GM12878 (cell line): ENCODE measurements at regions not wholly inside any gene's neighbourhood (a gene's known extent, or its start where the extent isn't known, plus 50 kb on each side); places are given as distances from the start of the nearest gene placed in this dataset.

Source experiments
- ATAC-seq: fragments of 200-7000 bp; cut with Tn5 transposase; 3 replicates; pipeline ENCODE4 v1.9.1; 2020; ENCODE audit warnings: mild to moderate bottlenecking, moderate library complexity
- BruUV-seq: library from RNA; stranded (reverse); fragments of 400-500 nt; replicated peaks from 2 replicates; lab custom pipeline; 2021; lab: Mats Ljungman, UMichigan
- CTCF ChIA-PET: fragments of 300-600 bp; sonication (Branson Sonifier 250); formaldehyde crosslinking; extraction: SDS; loops from one replicate; lab custom pipeline; 2021; ENCODE audit warnings: inconsistent platforms; lab: Yijun Ruan, JAX
- POLR2A ChIA-PET: fragments of 350-600 bp; formaldehyde crosslinking; extraction: SDS; loops from one replicate; lab custom pipeline; 2021; ENCODE audit warnings: inconsistent platforms; lab: Charles Lee
- RAD21 ChIA-PET: fragments of 300-600 bp; sonication (Branson Sonifier 250); formaldehyde crosslinking; loops from one replicate; lab custom pipeline; 2023; ENCODE audit warnings: antibody characterized with exemption; ENCODE audit not compliant: unreplicated experiment; lab: Charles Lee
- SMC1A ChIA-PET: fragments of 300-600 bp; sonication (Branson Sonifier 250); formaldehyde crosslinking; loops from one replicate; lab custom pipeline; 2023; ENCODE audit not compliant: unreplicated experiment, uncharacterized antibody; lab: Charles Lee
- DNase-seq: peaks from one replicate; pipeline ENCODE4 v3.0.0-alpha.2; 2011; ENCODE audit warnings: low read depth, low spot score
- FAIRE-seq: peaks from 3 replicates; lab custom pipeline; 2011; peaks lifted over from hg19 to GRCh38; lab: Jason Lieb, UNC
- H2AFZ ChIP-seq: 2 replicates; pipeline ENCODE4 v1.6.0; 2011; ENCODE audit warnings: low read depth, low read length, control low read depth; ENCODE audit not compliant: control insufficient read depth
- H3K27ac ChIP-seq: 2 replicates; pipeline ENCODE4 v1.5.1; 2011; ENCODE audit warnings: control low read depth; ENCODE audit not compliant: control insufficient read depth, insufficient read depth
- H3K27me3 ChIP-seq, 2 experiments: replicated peaks in 1 of 2; 2 replicates each; pipeline versions ENCODE4 v1.6.0 to v1.6.1; 2011; ENCODE audit warnings: low read length in 1 of 2; ENCODE audit not compliant: control insufficient read depth in 2 of 2, insufficient read depth in 2 of 2
- H3K36me3 ChIP-seq, 2 experiments: 2 replicates each; pipeline ENCODE4 v1.5.1; 2011; ENCODE audit warnings: low read length in 1 of 2; ENCODE audit not compliant: control insufficient read depth in 2 of 2, insufficient read depth in 2 of 2
- H3K4me1 ChIP-seq: 2 replicates; pipeline ENCODE4 v1.6.1; 2011; ENCODE audit warnings: mild to moderate bottlenecking, low read length, moderate library complexity, mixed read lengths; ENCODE audit not compliant: control insufficient read depth, insufficient read depth
- H3K4me2 ChIP-seq: 2 replicates; pipeline ENCODE4 v1.6.0; 2011; ENCODE audit warnings: control low read depth; ENCODE audit not compliant: control insufficient read depth, insufficient read depth
- H3K4me3 ChIP-seq: fragments of 200-600 bp; sonication (generic); 2 replicates; pipeline ENCODE4 v1.5.1; 2016
- H3K79me2 ChIP-seq: 2 replicates; pipeline ENCODE4 v1.6.0; 2011; ENCODE audit warnings: low read length; ENCODE audit not compliant: control insufficient read depth, insufficient read depth
- H3K9ac ChIP-seq: 2 replicates; pipeline ENCODE4 v1.8.0; 2011; ENCODE audit warnings: low read length, control low read depth, mixed read lengths; ENCODE audit not compliant: control insufficient read depth, insufficient read depth
- H3K9me3 ChIP-seq: replicated peaks from 3 replicates; pipeline ENCODE4 v1.5.1; 2011; ENCODE audit warnings: mild to moderate bottlenecking, low read length; ENCODE audit not compliant: control insufficient read depth, insufficient read depth
- H4K20me1 ChIP-seq: 2 replicates; pipeline ENCODE4 v1.6.0; 2011; ENCODE audit not compliant: control insufficient read depth, insufficient read depth
- BMI1 ChIP-seq: fragments of 450-650 bp; IDR thresholded peaks from 2 replicates; pipeline ENCODE4 v1.6.1; 2016; ENCODE audit warnings: mild to moderate bottlenecking, moderate library complexity, borderline replicate concordance
- IKZF1 ChIP-seq: fragments of 450-650 bp; conservative IDR thresholded peaks from 2 replicates; pipeline ENCODE4 v1.6.1; 2017; ENCODE audit warnings: antibody characterized with exemption, mild to moderate bottlenecking
- NFIC ChIP-seq: IDR thresholded peaks from 2 replicates; pipeline ENCODE4 v1.6.1; 2012; ENCODE audit warnings: low read depth, mild to moderate bottlenecking, inconsistent platforms, low read length, moderate library complexity
- NFYA ChIP-seq: IDR thresholded peaks from 2 replicates; pipeline ENCODE4 v1.6.1; 2011; ENCODE audit warnings: low read depth, mild to moderate bottlenecking, low read length, improper control_type of control experiment, borderline replicate concordance
- NR2F1 ChIP-seq: fragments of 450-650 bp; conservative IDR thresholded peaks from 2 replicates; pipeline ENCODE4 v1.6.1; 2017; ENCODE audit warnings: mild to moderate bottlenecking
- SIX5 ChIP-seq: IDR thresholded peaks from 2 replicates; pipeline ENCODE4 v1.6.1; 2011; ENCODE audit warnings: mild to moderate bottlenecking, low read depth, low read length, moderate library complexity; ENCODE audit not compliant: severe bottlenecking
- SPI1 ChIP-seq: IDR thresholded peaks from 2 replicates; pipeline ENCODE4 v1.6.1; 2011; ENCODE audit warnings: low read depth, mild to moderate bottlenecking, low read length, moderate library complexity, borderline replicate concordance; ENCODE audit not compliant: insufficient read depth
- SUPT20H ChIP-seq: IDR thresholded peaks from 2 replicates; pipeline ENCODE4 v1.6.1; 2011; ENCODE audit warnings: low read depth, mild to moderate bottlenecking, low read length, moderate library complexity, borderline replicate concordance; ENCODE audit not compliant: control insufficient read depth
- TCF12 ChIP-seq: IDR thresholded peaks from 2 replicates; pipeline ENCODE4 v1.6.1; 2011; ENCODE audit warnings: low read depth, mild to moderate bottlenecking, low read length
- WGBS: methylation state at CpG from one replicate; pipeline ENCODE4 v1.1.6; 2016; ENCODE audit warnings: low lambda C conversion rate; ENCODE audit not compliant: insufficient replicate concordance, insufficient coverage; ENCODE audit errors: missing lambda C conversion rate; 5-methylcytosine and 5-hydroxymethylcytosine counted together
- in situ Hi-C: fragments of 300-500 bp; cut with MboI; formaldehyde crosslinking; loops from 9 replicates; pipeline ENCODE4 v1.14.3; 2018; ENCODE audit warnings: mixed read lengths
- intact Hi-C: fragments of 100-400 bp; cut with micrococcal nuclease; formaldehyde crosslinking; loops from one replicate; pipeline ENCODE4 v1.14.2; 2022; ENCODE audit not compliant: unreplicated experiment
- TF ChIP-seq, protein P1 (sequence below): fragments of 450-650 bp; conservative IDR thresholded peaks from 2 replicates; pipeline ENCODE4 v1.6.1; 2017; ENCODE audit warnings: mild to moderate bottlenecking, moderate library complexity
- TF ChIP-seq, protein P2 (sequence below): fragments of 450-650 bp; IDR thresholded peaks from 2 replicates; pipeline ENCODE4 v1.6.1; 2017; ENCODE audit warnings: mild to moderate bottlenecking, low read depth, inconsistent platforms; ENCODE audit not compliant: poor library complexity, severe bottlenecking

DNA sequence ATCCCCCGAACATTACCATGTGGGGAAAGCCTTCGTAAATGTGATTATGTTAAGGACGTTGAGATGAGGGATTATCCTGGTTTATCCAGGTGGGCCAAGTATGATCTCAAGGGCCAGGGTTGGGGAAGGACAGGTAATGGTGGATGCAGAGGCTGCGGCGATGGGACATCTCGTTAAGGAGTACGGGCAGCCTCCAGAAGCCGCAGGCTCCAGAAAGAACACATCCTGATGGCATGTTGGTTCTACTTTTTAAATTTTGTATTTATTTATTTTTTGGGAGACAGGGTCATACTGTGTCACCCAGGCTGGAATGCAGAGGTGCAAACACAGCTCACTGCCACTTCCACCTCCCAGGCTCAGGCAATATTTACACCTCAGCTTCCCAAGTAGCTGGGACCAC is 86.2 kb upstream of the RAB6C start:
- TF ChIP-seq TCF12 (no peak), NFYA (no peak), NFIC (no peak), IKZF1 (no peak), BMI1 (no peak)
- TF ChIP-seq, protein P1, sequence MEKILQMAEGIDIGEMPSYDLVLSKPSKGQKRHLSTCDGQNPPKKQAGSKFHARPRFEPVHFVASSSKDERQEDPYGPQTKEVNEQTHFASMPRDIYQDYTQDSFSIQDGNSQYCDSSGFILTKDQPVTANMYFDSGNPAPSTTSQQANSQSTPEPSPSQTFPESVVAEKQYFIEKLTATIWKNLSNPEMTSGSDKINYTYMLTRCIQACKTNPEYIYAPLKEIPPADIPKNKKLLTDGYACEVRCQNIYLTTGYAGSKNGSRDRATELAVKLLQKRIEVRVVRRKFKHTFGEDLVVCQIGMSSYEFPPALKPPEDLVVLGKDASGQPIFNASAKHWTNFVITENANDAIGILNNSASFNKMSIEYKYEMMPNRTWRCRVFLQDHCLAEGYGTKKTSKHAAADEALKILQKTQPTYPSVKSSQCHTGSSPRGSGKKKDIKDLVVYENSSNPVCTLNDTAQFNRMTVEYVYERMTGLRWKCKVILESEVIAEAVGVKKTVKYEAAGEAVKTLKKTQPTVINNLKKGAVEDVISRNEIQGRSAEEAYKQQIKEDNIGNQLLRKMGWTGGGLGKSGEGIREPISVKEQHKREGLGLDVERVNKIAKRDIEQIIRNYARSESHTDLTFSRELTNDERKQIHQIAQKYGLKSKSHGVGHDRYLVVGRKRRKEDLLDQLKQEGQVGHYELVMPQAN = no peak
- Histone ChIP-seq H3K79me2 (no peaks in the 10 kb centered on the region), H3K4me3 (no peak overlapping the region), H3K9me3 (no peaks in the 10 kb centered on the region), H3K36me3 (no peaks in the 10 kb centered on the region), H4K20me1 (no peaks in the 10 kb centered on the region), H3K9ac (no peak overlapping the region), H3K4me2 (no peak overlapping the region), H2AFZ (no peak overlapping the region), H3K27me3 (no peaks in the 10 kb centered on the region), H3K4me1 (no peaks in the 10 kb centered on the region), H3K27ac (no peak overlapping the region)
- intact Hi-C loops = no loop called here
- DNase-seq (no peak), ATAC-seq (no peak), FAIRE-seq (no peak)
- CTCF ChIA-PET = no interaction called here
- RAD21 ChIA-PET = no interaction called here
- POLR2A ChIA-PET = no interaction called here
- SMC1A ChIA-PET = no interaction called here
- in situ Hi-C loops = no loop called here
- WGBS = 53% methylated on average over 8 of the region's 8 CpGs
- BruUV-seq = no TSS peak

DNA sequence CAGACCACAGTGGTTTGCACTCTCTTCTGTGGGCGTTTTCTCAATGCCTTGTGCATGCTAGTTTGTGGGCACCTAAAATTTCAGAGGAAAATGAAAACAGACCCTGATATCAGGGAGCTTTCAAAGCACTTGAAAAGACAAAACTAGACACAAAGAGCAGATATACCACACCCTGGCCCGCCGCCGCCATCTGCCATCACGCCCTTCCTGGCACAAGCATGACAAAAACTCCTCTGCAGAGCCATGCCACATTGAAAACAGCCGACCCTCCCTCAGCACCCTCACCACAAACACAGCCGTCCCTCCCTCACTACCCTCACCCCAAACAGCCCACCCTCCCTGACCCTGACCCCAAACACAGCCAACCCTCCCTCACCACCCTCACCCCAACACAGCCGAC is 84.8 kb upstream of the RAB6C start:
- in situ Hi-C loops (no loop called here), intact Hi-C loops (no loop called here)
- no peaks in the 10 kb centered on the region for H3K27me3 ChIP-seq
- no peaks in the 10 kb centered on the region for H3K79me2 ChIP-seq
- DNase-seq (no peak), ATAC-seq (no peak), FAIRE-seq (no peak)
- no TSS peak for BruUV-seq
- H4K20me1 ChIP-seq = no peaks in the 10 kb centered on the region
- no peak overlapping the region for H3K4me3 ChIP-seq
- no peak overlapping the region for H3K4me2 ChIP-seq
- RAD21 ChIA-PET = no interaction called here
- CTCF ChIA-PET = no interaction called here
- no peaks in the 10 kb centered on the region for H3K36me3 ChIP-seq
- POLR2A ChIA-PET = no interaction called here
- WGBS = 62% methylated on average over 6 of the region's 8 CpGs
- SMC1A ChIA-PET = no interaction called here
- H3K4me1 ChIP-seq = no peaks in the 10 kb centered on the region
- no peak overlapping the region for H3K27ac ChIP-seq
- no peak overlapping the region for H3K9ac ChIP-seq
- H2AFZ ChIP-seq = no peak overlapping the region
- no peaks in the 10 kb centered on the region for H3K9me3 ChIP-seq
- TF ChIP-seq, protein P1 = no peak
- TF ChIP-seq, protein P2, sequence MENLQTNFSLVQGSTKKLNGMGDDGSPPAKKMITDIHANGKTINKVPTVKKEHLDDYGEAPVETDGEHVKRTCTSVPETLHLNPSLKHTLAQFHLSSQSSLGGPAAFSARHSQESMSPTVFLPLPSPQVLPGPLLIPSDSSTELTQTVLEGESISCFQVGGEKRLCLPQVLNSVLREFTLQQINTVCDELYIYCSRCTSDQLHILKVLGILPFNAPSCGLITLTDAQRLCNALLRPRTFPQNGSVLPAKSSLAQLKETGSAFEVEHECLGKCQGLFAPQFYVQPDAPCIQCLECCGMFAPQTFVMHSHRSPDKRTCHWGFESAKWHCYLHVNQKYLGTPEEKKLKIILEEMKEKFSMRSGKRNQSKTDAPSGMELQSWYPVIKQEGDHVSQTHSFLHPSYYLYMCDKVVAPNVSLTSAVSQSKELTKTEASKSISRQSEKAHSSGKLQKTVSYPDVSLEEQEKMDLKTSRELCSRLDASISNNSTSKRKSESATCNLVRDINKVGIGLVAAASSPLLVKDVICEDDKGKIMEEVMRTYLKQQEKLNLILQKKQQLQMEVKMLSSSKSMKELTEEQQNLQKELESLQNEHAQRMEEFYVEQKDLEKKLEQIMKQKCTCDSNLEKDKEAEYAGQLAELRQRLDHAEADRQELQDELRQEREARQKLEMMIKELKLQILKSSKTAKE = no peak
- TF ChIP-seq SUPT20H (no peak), NR2F1 (no peak), SPI1 (no peak), SIX5 (no peak)
